ENCODE measurements at regions not wholly inside any gene's neighbourhood (a gene's known extent, or its start where the extent isn't known, plus 50 kb on each side); places are given as distances from the start of the nearest gene placed in this dataset.

DNA sequence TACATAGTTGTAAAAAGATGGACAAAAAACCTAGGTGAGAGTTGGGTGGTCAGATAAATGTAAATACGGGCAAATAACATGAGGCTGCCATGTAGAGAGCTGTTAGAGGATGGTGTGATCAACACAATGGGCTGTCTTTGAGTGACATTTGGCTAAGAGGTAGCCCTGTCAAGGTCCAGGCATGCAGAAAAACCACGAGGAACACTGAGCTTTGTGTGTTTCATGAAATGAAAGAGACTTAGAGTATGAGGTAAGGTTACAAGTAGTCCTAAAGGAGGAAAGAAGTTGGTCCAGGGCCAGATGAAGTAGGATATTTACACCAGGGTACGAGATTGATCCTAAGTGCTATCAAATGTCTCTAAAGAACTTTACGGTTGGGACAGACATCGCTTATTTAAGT lies 160.9 kb downstream of the RDH14 start:
- no peak for DNase-seq (ENCODE audit: low spot score)
- TF ChIP-seq CTCF (IDR thresholded peaks at IDR 0.05; ENCODE audit: extremely low read depth, missing control alignments), result no peak

DNA sequence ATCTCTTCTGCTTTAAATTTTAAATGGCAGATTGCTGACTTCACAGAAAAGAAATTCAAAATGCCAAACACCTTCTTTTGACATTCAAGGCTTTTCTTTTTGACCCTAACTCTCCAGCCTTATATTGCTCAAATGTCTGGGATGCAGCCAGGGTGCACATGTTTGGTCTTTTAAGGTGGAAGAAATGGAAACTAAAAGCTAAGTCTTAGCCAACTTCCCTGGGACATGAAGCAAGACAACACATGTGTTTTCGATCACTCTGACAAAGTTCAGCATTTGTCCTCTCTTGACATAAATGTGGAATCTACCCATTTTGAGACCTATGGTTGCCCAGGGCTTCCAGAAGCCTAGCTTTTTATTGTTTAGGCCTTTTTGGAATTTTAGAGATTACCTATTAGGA lies 161.6 kb downstream of the RDH14 start:
- DNase-seq (ENCODE audit: low spot score), result no peak
- no peak for TF ChIP-seq CTCF (IDR thresholded peaks at IDR 0.05; ENCODE audit: extremely low read depth, missing control alignments)

- no peak for DNase-seq (ENCODE audit: low spot score)
- no peak for TF ChIP-seq CTCF (IDR thresholded peaks at IDR 0.05; ENCODE audit: extremely low read depth, missing control alignments)
These were observed 164.0 kb downstream of the RDH14 start for GRCh38 chr2:18396329-18397010.

DNA sequence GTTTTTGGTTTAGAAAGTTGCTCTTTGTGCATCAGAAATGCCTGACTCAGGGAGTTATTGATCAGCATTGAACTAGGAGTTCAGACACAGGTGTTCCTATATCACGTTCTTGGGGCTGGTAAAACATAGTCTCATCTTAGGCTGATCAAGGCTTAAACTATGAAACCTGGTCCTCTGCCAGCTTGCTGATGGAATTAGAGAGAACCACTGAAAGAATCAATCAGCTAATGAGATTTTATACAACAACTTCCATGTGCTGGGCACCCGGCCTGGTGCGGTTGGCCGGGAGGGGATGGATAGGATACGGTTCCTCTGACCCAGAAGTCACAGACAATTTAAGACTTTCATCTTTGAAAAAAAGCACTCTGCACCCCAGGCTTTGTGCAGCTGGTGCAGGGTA lies 164.9 kb downstream of the RDH14 start:
- no peak for TF ChIP-seq CTCF (IDR thresholded peaks at IDR 0.05; ENCODE audit: extremely low read depth, missing control alignments)
- DNase-seq (ENCODE audit: low spot score), result no peak

- DNase-seq (ENCODE audit: low spot score), result peak; percentile 57
- TF ChIP-seq CTCF (IDR thresholded peaks at IDR 0.05; ENCODE audit: extremely low read depth, missing control alignments), result peak; percentile 88
These were observed 172.8 kb downstream of the RDH14 start for GRCh38 chr2:18387441-18388206.

DNA sequence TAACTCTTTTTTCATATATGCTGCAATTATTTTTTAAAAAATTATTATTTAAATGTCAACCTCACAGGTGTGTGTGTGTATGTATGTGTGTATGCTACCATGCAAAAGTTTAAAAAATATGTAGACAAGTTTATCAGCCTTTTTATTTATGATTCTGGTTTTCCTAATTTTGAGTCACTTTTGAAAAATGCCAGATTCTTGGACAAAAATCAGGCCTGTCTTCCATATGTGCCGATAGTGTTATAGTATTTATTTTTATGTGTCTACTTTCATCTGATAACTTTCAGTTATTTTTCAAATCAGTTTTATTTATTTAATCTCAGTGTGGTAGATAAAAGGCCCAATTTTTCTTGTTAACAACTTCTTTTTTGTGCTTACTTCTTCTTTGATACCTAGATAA lies 176.2 kb downstream of the RDH14 start:
- TF ChIP-seq CTCF (IDR thresholded peaks at IDR 0.05; ENCODE audit: extremely low read depth, missing control alignments), result no peak
- no peak for DNase-seq (ENCODE audit: low spot score)

GRCh38 chr2:18381386-18381785 lies 179.1 kb downstream of the RDH14 start:
- no peak for TF ChIP-seq CTCF (IDR thresholded peaks at IDR 0.05; ENCODE audit: extremely low read depth, missing control alignments)
- DNase-seq (ENCODE audit: low spot score), result no peak

All from GM20000 (cell line).